ENCODE measurements at regions not wholly inside any gene's neighbourhood (a gene's known extent, or its start where the extent isn't known, plus 50 kb on each side); places are given as distances from the start of the nearest gene placed in this dataset.

DNA sequence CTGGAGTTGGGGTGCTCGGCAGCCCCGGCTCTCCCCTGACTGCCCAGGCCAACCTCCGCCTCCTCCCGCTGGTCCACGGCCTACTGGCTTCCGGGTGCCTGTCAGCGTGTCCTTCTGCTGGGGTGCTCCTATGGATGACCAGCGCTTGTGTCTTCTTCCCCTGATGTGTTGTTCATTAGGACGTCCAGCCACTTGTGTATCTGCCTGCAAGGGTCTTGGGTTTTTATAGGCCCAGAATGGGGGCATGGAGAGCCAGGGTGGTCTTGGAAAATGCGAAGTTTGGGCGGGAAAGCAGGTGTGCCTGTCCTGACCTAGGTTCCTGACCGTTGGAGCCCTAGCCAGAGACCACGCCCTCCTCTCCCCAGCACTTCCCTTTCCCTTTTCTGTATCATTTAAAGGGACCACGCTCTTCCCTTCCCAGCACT lies 139.8 kb downstream of the SLITRK5 start:
- Histone ChIP-seq H3K27me3 (ENCODE audit: control insufficient read depth, low read length) (no peaks in the 10 kb centered on the region), H3K4me1 (ENCODE audit: control insufficient read depth, low read length) (no peaks in the 10 kb centered on the region), H3K4me2 (ENCODE audit: low read length) (no peak overlapping the region), H3K27ac (ENCODE audit: low read depth, low read length) (no peak overlapping the region), H4K20me1 (ENCODE audit: control insufficient read depth, insufficient read depth, low read depth, low read length) (no peaks in the 10 kb centered on the region), H3K36me3 (ENCODE audit: control insufficient read depth, low read length) (no peaks in the 10 kb centered on the region), H3K4me3 (ENCODE audit: low read length) (no peak overlapping the region), H3K9me2 (replicated peaks; ENCODE audit: control insufficient read depth, low read length) (no peaks in the 10 kb centered on the region; the same call in 1 of the 2 replicates), H3F3A (ENCODE audit: control insufficient read depth, insufficient read depth) (no peaks in the 10 kb centered on the region), H3K9me3 (ENCODE audit: control insufficient read depth, insufficient read depth, low read length) (no peaks in the 10 kb centered on the region), H3K79me2 (ENCODE audit: control insufficient read depth, low read length) (no peaks in the 10 kb centered on the region)
- no peak for TF ChIP-seq EZH2phosphoT487 (IDR thresholded peaks at IDR 0.05; ENCODE audit: borderline replicate concordance, low read length)
- TF ChIP-seq, protein P1, sequence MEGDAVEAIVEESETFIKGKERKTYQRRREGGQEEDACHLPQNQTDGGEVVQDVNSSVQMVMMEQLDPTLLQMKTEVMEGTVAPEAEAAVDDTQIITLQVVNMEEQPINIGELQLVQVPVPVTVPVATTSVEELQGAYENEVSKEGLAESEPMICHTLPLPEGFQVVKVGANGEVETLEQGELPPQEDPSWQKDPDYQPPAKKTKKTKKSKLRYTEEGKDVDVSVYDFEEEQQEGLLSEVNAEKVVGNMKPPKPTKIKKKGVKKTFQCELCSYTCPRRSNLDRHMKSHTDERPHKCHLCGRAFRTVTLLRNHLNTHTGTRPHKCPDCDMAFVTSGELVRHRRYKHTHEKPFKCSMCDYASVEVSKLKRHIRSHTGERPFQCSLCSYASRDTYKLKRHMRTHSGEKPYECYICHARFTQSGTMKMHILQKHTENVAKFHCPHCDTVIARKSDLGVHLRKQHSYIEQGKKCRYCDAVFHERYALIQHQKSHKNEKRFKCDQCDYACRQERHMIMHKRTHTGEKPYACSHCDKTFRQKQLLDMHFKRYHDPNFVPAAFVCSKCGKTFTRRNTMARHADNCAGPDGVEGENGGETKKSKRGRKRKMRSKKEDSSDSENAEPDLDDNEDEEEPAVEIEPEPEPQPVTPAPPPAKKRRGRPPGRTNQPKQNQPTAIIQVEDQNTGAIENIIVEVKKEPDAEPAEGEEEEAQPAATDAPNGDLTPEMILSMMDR (IDR thresholded peaks at IDR 0.05; ENCODE audit: low read depth, low read length, poor library complexity, severe bottlenecking): no peak

DNA sequence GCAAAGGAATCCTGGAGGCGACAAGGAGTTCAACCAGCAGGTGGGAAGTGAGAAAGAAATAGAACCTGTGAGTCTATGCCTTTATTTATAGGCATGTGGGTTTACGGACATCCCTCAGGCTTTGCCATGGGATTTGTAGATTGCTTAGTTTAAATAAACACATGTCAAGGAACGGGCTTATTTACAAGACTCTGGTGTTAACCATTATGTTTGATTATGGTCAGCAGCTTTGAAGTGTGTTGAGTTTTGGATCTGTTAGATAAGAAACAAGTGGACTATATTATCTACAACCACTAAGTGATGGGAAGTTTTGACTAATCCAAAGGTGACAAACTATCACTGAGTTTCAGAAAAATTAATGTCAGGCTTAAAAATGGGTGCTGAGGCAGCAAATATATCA lies 143.2 kb downstream of the SLITRK5 start:
- no peak overlapping the region for H3K27ac ChIP-seq (ENCODE audit: low read depth, low read length)
- H4K20me1 ChIP-seq (ENCODE audit: control insufficient read depth, insufficient read depth, low read depth, low read length): no peaks in the 10 kb centered on the region
- H3F3A ChIP-seq (ENCODE audit: control insufficient read depth, insufficient read depth): no peaks in the 10 kb centered on the region
- no peaks in the 10 kb centered on the region for H3K4me1 ChIP-seq (ENCODE audit: control insufficient read depth, low read length)
- H3K36me3 ChIP-seq (ENCODE audit: control insufficient read depth, low read length): no peaks in the 10 kb centered on the region
- no peaks in the 10 kb centered on the region; the same call in 1 of the 2 replicates for H3K9me2 ChIP-seq (replicated peaks; ENCODE audit: control insufficient read depth, low read length)
- no peaks in the 10 kb centered on the region for H3K79me2 ChIP-seq (ENCODE audit: control insufficient read depth, low read length)
- no peak overlapping the region for H3K4me3 ChIP-seq (ENCODE audit: low read length)
- H3K27me3 ChIP-seq (ENCODE audit: control insufficient read depth, low read length): no peaks in the 10 kb centered on the region
- no peaks in the 10 kb centered on the region for H3K9me3 ChIP-seq (ENCODE audit: control insufficient read depth, insufficient read depth, low read length)
- H3K4me2 ChIP-seq (ENCODE audit: low read length): no peak overlapping the region
- TF ChIP-seq, protein P1 (IDR thresholded peaks at IDR 0.05; ENCODE audit: low read depth, low read length, poor library complexity, severe bottlenecking): no peak
- no peak for TF ChIP-seq EZH2phosphoT487 (IDR thresholded peaks at IDR 0.05; ENCODE audit: borderline replicate concordance, low read length)

DNA sequence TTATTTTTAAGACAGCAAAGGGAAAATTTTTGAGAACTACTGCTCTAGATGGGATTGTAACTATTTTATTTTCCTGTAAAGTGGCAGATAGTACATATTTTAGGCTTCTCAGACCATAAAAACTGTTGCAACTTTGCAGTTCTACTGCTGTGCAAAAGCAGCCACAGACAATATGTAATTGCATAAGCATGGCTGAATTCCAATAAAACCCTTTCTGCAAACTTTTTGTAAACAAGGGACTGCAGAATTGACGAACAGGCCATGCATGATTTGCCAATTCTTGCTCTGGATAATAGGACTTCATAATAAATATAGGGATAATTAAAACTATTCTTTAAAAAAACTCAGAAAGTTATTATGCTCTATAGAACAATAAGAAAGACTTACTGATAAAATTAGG lies 149.1 kb downstream of the SLITRK5 start:
- no peaks in the 10 kb centered on the region for H3F3A ChIP-seq (ENCODE audit: control insufficient read depth, insufficient read depth)
- H4K20me1 ChIP-seq (ENCODE audit: control insufficient read depth, insufficient read depth, low read depth, low read length): no peaks in the 10 kb centered on the region
- no peaks in the 10 kb centered on the region for H3K79me2 ChIP-seq (ENCODE audit: control insufficient read depth, low read length)
- no peak overlapping the region for H3K4me3 ChIP-seq (ENCODE audit: low read length)
- TF ChIP-seq, protein P1 (IDR thresholded peaks at IDR 0.05; ENCODE audit: low read depth, low read length, poor library complexity, severe bottlenecking): no peak
- no peak for TF ChIP-seq EZH2phosphoT487 (IDR thresholded peaks at IDR 0.05; ENCODE audit: borderline replicate concordance, low read length)
- H3K9me3 ChIP-seq (ENCODE audit: control insufficient read depth, insufficient read depth, low read length): no peaks in the 10 kb centered on the region
- H3K9me2 ChIP-seq (replicated peaks; ENCODE audit: control insufficient read depth, low read length): no peaks in the 10 kb centered on the region
- H3K4me2 ChIP-seq (ENCODE audit: low read length): no peak overlapping the region
- H3K27ac ChIP-seq (ENCODE audit: low read depth, low read length): no peak overlapping the region
- H3K36me3 ChIP-seq (ENCODE audit: control insufficient read depth, low read length): no peaks in the 10 kb centered on the region
- no peaks in the 10 kb centered on the region for H3K27me3 ChIP-seq (ENCODE audit: control insufficient read depth, low read length)
- no peaks in the 10 kb centered on the region for H3K4me1 ChIP-seq (ENCODE audit: control insufficient read depth, low read length)
